BE2C (cell line): ENCODE measurements at regions not wholly inside any gene's neighbourhood (a gene's known extent, or its start where the extent isn't known, plus 50 kb on each side); places are given as distances from the start of the nearest gene placed in this dataset.

Experiments used
- DNase-seq: peaks from one replicate; pipeline ENCODE4 v3.0.0-alpha.2; 2020
- H3K27me3 ChIP-seq: fragments of 250-450 bp; sonication (Bioruptor Pico); 2 replicates; pipeline ENCODE4 v1.5.1; 2020; ENCODE audit warnings: mild to moderate bottlenecking
- H3K36me3 ChIP-seq: fragments of 250-450 bp; sonication (Bioruptor Pico); 2 replicates; pipeline ENCODE4 v1.5.1; 2020; ENCODE audit warnings: mild to moderate bottlenecking
- H3K4me1 ChIP-seq: fragments of 250-450 bp; sonication (Bioruptor Pico); 2 replicates; pipeline ENCODE4 v1.5.1; 2020
- H3K4me3 ChIP-seq: 2 replicates; pipeline ENCODE4 v1.5.1; 2011; ENCODE audit warnings: low read depth, low read length
- H3K9me3 ChIP-seq: fragments of 250-450 bp; sonication (Bioruptor Pico); 2 replicates; pipeline ENCODE4 v1.5.1; 2020
- TF ChIP-seq, protein P1 (sequence below): IDR thresholded peaks from 2 replicates; pipeline ENCODE4 v1.5.1; 2012; ENCODE audit warnings: mild to moderate bottlenecking, low read depth, low read length

DNA sequence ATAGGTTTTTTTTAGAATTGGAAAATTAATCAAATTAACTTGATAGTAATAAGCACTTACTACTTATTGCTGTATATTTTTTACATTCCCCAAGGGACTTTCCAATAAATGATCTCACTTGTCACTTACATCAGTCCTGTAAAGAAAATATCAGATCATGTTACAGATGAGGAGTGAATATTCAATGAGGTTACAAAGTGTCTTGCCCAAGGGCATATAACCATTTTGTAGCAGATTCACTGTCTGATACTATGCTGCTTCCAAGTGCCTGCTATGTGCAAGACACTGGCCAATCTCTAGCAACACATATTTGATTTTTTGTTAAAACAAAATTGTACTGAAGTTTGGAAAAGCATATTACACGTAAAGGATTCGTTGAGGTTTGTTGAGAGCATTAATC is 1287.7 kb downstream of the FAM133A start:
- Histone ChIP-seq H3K9me3 (no peaks in the 10 kb centered on the region), H3K4me3 (no peak overlapping the region), H3K27me3 (no peaks in the 10 kb centered on the region), H3K36me3 (no peaks in the 10 kb centered on the region), H3K4me1 (no peaks in the 10 kb centered on the region)
- DNase-seq = no peak
- TF ChIP-seq, protein P1, sequence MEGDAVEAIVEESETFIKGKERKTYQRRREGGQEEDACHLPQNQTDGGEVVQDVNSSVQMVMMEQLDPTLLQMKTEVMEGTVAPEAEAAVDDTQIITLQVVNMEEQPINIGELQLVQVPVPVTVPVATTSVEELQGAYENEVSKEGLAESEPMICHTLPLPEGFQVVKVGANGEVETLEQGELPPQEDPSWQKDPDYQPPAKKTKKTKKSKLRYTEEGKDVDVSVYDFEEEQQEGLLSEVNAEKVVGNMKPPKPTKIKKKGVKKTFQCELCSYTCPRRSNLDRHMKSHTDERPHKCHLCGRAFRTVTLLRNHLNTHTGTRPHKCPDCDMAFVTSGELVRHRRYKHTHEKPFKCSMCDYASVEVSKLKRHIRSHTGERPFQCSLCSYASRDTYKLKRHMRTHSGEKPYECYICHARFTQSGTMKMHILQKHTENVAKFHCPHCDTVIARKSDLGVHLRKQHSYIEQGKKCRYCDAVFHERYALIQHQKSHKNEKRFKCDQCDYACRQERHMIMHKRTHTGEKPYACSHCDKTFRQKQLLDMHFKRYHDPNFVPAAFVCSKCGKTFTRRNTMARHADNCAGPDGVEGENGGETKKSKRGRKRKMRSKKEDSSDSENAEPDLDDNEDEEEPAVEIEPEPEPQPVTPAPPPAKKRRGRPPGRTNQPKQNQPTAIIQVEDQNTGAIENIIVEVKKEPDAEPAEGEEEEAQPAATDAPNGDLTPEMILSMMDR = no peak

DNA sequence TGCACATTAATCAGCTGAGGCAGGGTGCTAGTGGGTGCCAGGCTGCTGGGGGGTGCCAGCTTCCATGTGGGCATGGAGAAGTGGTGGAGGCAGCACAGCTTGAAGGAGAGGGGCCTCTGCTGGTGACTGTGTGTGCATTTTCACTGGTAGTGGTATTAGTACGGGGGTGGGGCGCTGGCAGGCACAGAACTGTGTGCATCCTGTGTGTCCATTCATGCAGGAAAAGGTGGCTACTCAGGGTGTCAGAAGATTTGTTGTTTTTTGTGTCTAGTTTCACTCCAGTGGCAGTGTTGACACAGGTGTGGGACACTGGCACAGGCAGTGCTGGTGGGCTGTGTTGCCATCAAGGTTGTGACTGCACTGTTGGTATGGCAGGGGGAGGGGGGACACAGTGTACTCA is 1303.6 kb downstream of the FAM133A start:
- H3K36me3 ChIP-seq = no peaks in the 10 kb centered on the region
- no peaks in the 10 kb centered on the region for H3K9me3 ChIP-seq
- H3K4me3 ChIP-seq = no peak overlapping the region
- no peaks in the 10 kb centered on the region for H3K27me3 ChIP-seq
- H3K4me1 ChIP-seq = no peaks in the 10 kb centered on the region; the same call in 1 of the 2 replicates
- no peak for DNase-seq
- TF ChIP-seq, protein P1 = no peak

GRCh38 chrX:94977986-94978385 is 1304.0 kb downstream of the FAM133A start:
- TF ChIP-seq, protein P1 = no peak
- Histone ChIP-seq H3K36me3 (no peaks in the 10 kb centered on the region), H3K27me3 (no peaks in the 10 kb centered on the region), H3K4me3 (no peak overlapping the region), H3K9me3 (no peaks in the 10 kb centered on the region), H3K4me1 (no peaks in the 10 kb centered on the region; the same call in 1 of the 2 replicates)
- no peak for DNase-seq
